Left lung (tissue), 4 donors: ENCODE measurements at regions not wholly inside any gene's neighbourhood (a gene's known extent, or its start where the extent isn't known, plus 50 kb on each side); places are given as distances from the start of the nearest gene placed in this dataset.

Experiments
- ATAC-seq: fragments of 200-7000 bp; cut with Tn5 transposase; one replicate; pipeline ENCODE4 v1.9.1; 2020; ENCODE audit warnings: moderate library complexity
- DNase-seq, 4 donors: peaks; one replicate each; pipeline ENCODE4 v3.0.0-alpha.2; 2013 to 2020
- H3K27ac ChIP-seq, 2 donors: fragments of 200-600 bp; sonication (generic) in 1 of 2; one replicate each; pipeline versions ENCODE4 v1.5.0 to v1.8.0; 2020 to 2021
- H3K27me3 ChIP-seq, 2 donors: fragments of 200-600 bp; sonication (generic) in 1 of 2; one replicate each; pipeline versions ENCODE4 v1.5.0 to v1.8.0; 2020 to 2021
- H3K36me3 ChIP-seq, 2 donors: fragments of 200-600 bp; sonication (generic) in 1 of 2; one replicate each; pipeline versions ENCODE4 v1.5.0 to v1.8.0; 2020 to 2021
- H3K4me1 ChIP-seq, 2 donors: fragments of 200-600 bp; one replicate each; pipeline ENCODE4 v1.8.0; 2021
- H3K4me3 ChIP-seq, 2 donors: fragments of 200-600 bp; sonication (generic) in 1 of 2; one replicate each; pipeline versions ENCODE4 v1.5.0 to v1.8.0; 2020 to 2021; ENCODE audit warnings: mild to moderate bottlenecking in 1 of 2
- H3K9me3 ChIP-seq, 2 donors: fragments of 200-600 bp; sonication (generic) in 1 of 2; one replicate each; pipeline versions ENCODE4 v1.5.0 to v1.8.0; 2020 to 2021
- intact Hi-C, 2 donors: fragments of 100-400 bp; cut with DNase I; formaldehyde crosslinking; loops; one replicate each; pipeline versions ENCODE4 v1.11.2 to v1.14.2; 2022
- TF ChIP-seq, protein P1 (sequence below), 2 donors: fragments of 200-600 bp; sonication (generic) in 1 of 2; IDR thresholded peaks; one replicate each; pipeline versions ENCODE4 v1.5.0 to v1.8.0; 2021; ENCODE audit warnings: antibody characterized with exemption in 2 of 2
- donor health status: DM: no; HTN: yes; CAD: no.
- donor health status: DM: no; HTN: no; CAD: no.

DNA sequence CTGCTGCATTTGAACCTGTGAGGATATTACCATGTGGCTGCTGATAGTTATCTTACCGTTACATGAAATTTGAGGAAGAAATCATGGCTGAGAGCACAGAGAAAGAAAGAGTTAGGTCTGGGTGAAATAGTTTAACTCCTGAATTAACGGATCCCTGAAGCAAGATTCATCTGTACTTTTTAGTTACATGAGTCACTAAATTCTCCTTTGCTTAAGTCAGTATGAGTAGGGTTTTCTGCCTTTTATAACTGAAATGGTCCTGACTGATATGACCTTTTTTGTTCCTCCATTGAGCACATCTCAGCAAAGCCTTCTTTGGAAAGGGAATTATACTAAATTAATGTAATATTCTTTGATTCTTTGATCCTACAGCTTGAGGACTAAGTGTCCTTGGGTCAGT lies 333.3 kb upstream of the ZFP64 start:
- no peak for ATAC-seq
- H3K36me3 ChIP-seq: no peaks in the 10 kb centered on the region
- intact Hi-C loops: no loop called here

DNA sequence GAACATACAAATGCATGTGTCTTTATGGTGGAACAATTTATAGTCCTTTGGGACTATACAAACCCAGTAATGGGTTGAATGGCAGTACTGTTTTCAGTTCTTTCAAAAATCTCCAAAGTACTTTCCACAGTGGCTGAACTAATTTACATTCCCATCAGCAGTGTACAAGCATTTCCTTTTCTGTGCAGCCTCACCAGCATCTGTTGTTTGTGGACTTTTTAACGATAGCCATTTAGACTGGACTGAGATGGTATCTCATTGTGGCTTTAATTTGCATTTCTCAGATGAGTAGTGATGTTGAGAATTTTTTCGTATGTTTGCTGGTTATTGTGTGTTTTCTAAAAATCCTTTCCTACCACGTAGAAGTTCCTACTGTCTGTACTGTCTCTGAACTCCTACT lies 327.2 kb upstream of the ZFP64 start:
- Histone ChIP-seq H3K27me3 (no peaks in the 10 kb centered on the region), H3K9me3 (peaks cover 0 to 4% of the 10 kb centered on the region in 2 donors), H3K4me3 (no peak overlapping the region), H3K4me1 (no peaks in the 10 kb centered on the region), H3K27ac (no peak overlapping the region), H3K36me3 (no peaks in the 10 kb centered on the region)
- intact Hi-C loops: no loop called here
- ATAC-seq (no peak), DNase-seq (no peak)
- TF ChIP-seq, protein P1, sequence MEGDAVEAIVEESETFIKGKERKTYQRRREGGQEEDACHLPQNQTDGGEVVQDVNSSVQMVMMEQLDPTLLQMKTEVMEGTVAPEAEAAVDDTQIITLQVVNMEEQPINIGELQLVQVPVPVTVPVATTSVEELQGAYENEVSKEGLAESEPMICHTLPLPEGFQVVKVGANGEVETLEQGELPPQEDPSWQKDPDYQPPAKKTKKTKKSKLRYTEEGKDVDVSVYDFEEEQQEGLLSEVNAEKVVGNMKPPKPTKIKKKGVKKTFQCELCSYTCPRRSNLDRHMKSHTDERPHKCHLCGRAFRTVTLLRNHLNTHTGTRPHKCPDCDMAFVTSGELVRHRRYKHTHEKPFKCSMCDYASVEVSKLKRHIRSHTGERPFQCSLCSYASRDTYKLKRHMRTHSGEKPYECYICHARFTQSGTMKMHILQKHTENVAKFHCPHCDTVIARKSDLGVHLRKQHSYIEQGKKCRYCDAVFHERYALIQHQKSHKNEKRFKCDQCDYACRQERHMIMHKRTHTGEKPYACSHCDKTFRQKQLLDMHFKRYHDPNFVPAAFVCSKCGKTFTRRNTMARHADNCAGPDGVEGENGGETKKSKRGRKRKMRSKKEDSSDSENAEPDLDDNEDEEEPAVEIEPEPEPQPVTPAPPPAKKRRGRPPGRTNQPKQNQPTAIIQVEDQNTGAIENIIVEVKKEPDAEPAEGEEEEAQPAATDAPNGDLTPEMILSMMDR (IDR thresholded peaks at IDR 0.05): no peak

More for the DNA sequence above, 333.3 kb upstream of the ZFP64 start:
- H3K4me1 ChIP-seq: no peaks in the 10 kb centered on the region
- no peak for DNase-seq
- H3K4me3 ChIP-seq: no peak overlapping the region
- no peak overlapping the region for H3K27ac ChIP-seq
- TF ChIP-seq, protein P1 (IDR thresholded peaks at IDR 0.05): no peak
- H3K9me3 ChIP-seq: peaks cover 0 to 4% of the 10 kb centered on the region in 2 donors
- peaks cover 0 to 6% of the 10 kb centered on the region in 2 donors for H3K27me3 ChIP-seq

DNA sequence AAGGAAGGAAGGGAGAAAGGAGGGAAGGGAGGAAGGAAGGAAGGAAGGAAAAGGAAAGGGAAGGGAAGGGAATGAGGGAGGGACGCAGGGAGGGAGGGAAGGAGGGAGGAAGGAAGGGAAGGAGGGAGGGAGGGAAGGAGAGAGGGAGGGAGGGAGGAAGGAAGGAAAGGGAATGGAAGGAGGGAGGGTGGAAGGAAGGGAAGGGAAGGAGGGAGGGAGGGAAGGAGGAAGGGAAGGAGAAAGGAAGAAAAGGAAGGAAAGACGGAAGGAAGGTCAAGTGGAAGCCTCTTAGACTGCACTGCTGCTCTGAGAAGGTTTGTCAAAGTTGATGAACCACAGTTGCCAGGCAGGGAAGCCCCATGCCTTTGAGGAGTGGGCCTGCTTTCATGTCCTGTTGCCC lies 324.3 kb upstream of the ZFP64 start:
- intact Hi-C loops: no loop called here
- no peak for DNase-seq

DNA sequence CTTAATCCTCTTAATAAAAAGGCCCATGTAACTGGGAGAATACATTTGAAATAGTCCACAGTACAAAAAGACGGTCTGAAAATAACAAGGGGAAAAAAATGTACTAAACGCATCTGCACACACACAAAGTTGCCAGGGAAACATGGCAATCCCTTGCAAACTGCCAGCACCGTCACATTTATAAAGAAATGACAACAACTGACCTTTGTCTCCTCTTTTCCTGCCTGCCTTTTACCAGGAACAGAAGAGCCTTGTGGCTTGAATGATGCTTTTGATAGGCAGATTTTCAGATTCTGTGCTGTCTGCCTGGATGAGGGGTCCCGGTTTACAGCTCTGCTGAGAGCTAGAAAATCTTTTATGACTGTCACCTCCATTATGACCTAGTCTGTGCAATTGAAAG lies 308.6 kb upstream of the ZFP64 start:
- ATAC-seq (no peak), DNase-seq (no peak)
- TF ChIP-seq, protein P1 (IDR thresholded peaks at IDR 0.05): no peak
- Histone ChIP-seq H3K27me3 (peaks cover 0 to 9% of the 10 kb centered on the region in 2 donors), H3K9me3 (no peaks in the 10 kb centered on the region), H3K27ac (no peak overlapping the region), H3K4me1 (no peaks in the 10 kb centered on the region), H3K36me3 (no peaks in the 10 kb centered on the region), H3K4me3 (no peak overlapping the region)
- intact Hi-C loops: no loop called here

More for the DNA sequence above, 324.3 kb upstream of the ZFP64 start:
- H3K27me3 ChIP-seq: no peaks in the 10 kb centered on the region
- no peak for ATAC-seq
- H3K4me1 ChIP-seq: no peaks in the 10 kb centered on the region
- H3K4me3 ChIP-seq: no peak overlapping the region
- H3K36me3 ChIP-seq: no peaks in the 10 kb centered on the region
- H3K27ac ChIP-seq: no peak overlapping the region
- TF ChIP-seq, protein P1 (IDR thresholded peaks at IDR 0.05): no peak
- peaks cover 0 to 2% of the 10 kb centered on the region in 2 donors for H3K9me3 ChIP-seq

DNA sequence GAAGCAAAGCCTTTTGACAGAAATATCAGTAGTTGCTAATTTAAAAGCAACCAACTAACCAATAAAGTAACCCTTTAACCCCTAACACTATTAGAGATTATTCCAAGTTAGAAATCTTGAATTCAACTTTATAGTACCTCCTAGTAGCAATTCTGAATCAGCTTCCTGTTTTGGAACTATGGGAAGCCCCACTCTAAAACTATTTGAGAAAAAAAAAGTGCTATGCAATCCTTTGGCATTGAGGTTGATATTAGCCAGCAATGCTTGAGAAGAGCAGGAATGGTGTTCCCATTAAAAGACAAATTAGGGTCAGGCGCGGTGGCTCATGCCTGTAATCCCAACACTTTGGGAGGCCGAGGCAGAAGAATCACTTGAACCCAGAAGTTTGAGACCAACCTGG lies 306.2 kb upstream of the ZFP64 start:
- no peak overlapping the region for H3K4me3 ChIP-seq
- intact Hi-C loops: no loop called here
- no peaks in the 10 kb centered on the region for H3K9me3 ChIP-seq
- H3K36me3 ChIP-seq: no peaks in the 10 kb centered on the region
- TF ChIP-seq, protein P1 (IDR thresholded peaks at IDR 0.05): no peak
- DNase-seq (no peak), ATAC-seq (no peak)
- peaks cover 0 to 13% of the 10 kb centered on the region in 2 donors for H3K27me3 ChIP-seq
- H3K27ac ChIP-seq: no peak overlapping the region
- no peaks in the 10 kb centered on the region for H3K4me1 ChIP-seq
